Common myeloid progenitor, CD34-positive (primary cell): ENCODE measurements at regions not wholly inside any gene's neighbourhood (a gene's known extent, or its start where the extent isn't known, plus 50 kb on each side); places are given as distances from the start of the nearest gene placed in this dataset.

Experiments
- CTCF ChIA-PET: fragments of 350-600 bp; sonication (Branson Sonifier 250); formaldehyde crosslinking; loops from one replicate; lab custom pipeline; 2021; ENCODE audit warnings: antibody characterized with exemption; lab: Charles Lee
- POLR2A ChIA-PET: fragments of 350-600 bp; sonication (Branson Sonifier 250); formaldehyde crosslinking; loops from one replicate; lab custom pipeline; 2021; ENCODE audit warnings: antibody characterized with exemption; lab: Charles Lee
- DNase-seq, 3 donors: peaks; one replicate each; pipeline versions ENCODE4 v3.0.0 to v3.0.0-alpha.2; 2013
- H3K27ac ChIP-seq, 2 experiments: 1 replicate in 1 of 2; 2 replicates in 1 of 2; pipeline ENCODE4 v1.7.0; 2013; ENCODE audit warnings: inconsistent platforms in 2 of 2, low read length in 2 of 2, mild to moderate bottlenecking in 2 of 2, low read depth in 1 of 2, moderate library complexity in 1 of 2; ENCODE audit not compliant: severe bottlenecking in 2 of 2, insufficient read depth in 1 of 2, poor library complexity in 1 of 2
- H3K27me3 ChIP-seq, 5 experiments: replicated peaks in 2 of 5; 1 replicate in 3 of 5; 2 replicates in 2 of 5; pipeline versions ENCODE4 v1.6.1 to v1.7.0; 2013; ENCODE audit warnings: low read length in 4 of 5, mild to moderate bottlenecking in 2 of 5, moderate library complexity in 2 of 5, inconsistent platforms in 1 of 5; ENCODE audit not compliant: insufficient read depth in 5 of 5, control insufficient read depth in 4 of 5
- H3K36me3 ChIP-seq, 4 experiments: 1 replicate in 2 of 4; 2 replicates in 2 of 4; pipeline versions ENCODE4 v1.6.1 to v1.7.0; 2013; ENCODE audit warnings: low read length in 3 of 4, control low read depth in 1 of 4, mild to moderate bottlenecking in 1 of 4; ENCODE audit not compliant: control insufficient read depth in 4 of 4, insufficient read depth in 4 of 4
- H3K4me1 ChIP-seq, 4 experiments: 1 replicate in 3 of 4; 2 replicates in 1 of 4; pipeline versions ENCODE4 v1.6.1 to v1.7.1; 2013; ENCODE audit warnings: low read length in 3 of 4, mild to moderate bottlenecking in 3 of 4, control low read depth in 1 of 4, inconsistent platforms in 1 of 4, moderate library complexity in 1 of 4; ENCODE audit not compliant: control insufficient read depth in 4 of 4, insufficient read depth in 4 of 4; ENCODE audit errors: control extremely low read depth in 1 of 4
- H3K4me3 ChIP-seq, 7 experiments: 1 replicate in 4 of 7; 2 replicates in 3 of 7; pipeline versions ENCODE4 v1.5.1 to v1.7.0; 2013; ENCODE audit warnings: mild to moderate bottlenecking in 7 of 7, low read length in 6 of 7, moderate library complexity in 6 of 7, inconsistent platforms in 2 of 7, low read depth in 2 of 7, control low read depth in 1 of 7; ENCODE audit not compliant: insufficient read depth in 4 of 7, control insufficient read depth in 1 of 7; ENCODE audit errors: extremely low read depth in 1 of 7
- H3K9me3 ChIP-seq, 5 experiments: 1 replicate in 4 of 5; 2 replicates in 1 of 5; pipeline versions ENCODE4 v1.6.1 to v1.7.1; 2013; ENCODE audit warnings: low read length in 4 of 5, mild to moderate bottlenecking in 2 of 5, inconsistent platforms in 1 of 5, low read depth in 1 of 5, moderate library complexity in 1 of 5; ENCODE audit not compliant: control insufficient read depth in 4 of 5, insufficient read depth in 2 of 5; ENCODE audit errors: control extremely low read depth in 1 of 5
- WGBS: methylation state at CpG from one replicate; pipeline ENCODE4 v1.1.5; 2013; ENCODE audit not compliant: insufficient coverage; 5-methylcytosine and 5-hydroxymethylcytosine counted together

DNA sequence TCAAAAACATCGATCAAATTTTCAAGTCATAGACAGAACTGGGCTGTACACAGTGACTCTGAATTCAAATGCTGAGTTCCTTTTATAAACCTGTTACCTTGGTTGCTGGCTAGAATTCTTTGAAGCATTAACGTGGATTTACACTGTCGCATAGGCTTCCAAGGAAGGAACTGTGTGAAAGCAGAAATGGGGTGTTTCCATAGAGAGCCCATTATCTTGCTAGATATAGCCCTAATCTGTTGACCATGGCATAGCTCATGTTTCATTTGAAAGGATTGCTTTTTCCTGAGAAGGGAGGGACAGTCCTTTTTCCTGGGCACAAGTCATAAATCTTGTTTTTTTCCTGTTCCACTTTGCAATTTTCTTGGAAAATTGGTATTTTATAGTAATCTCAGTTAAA is 73.8 kb upstream of the NEUROD1 start:
- Histone ChIP-seq H3K36me3 (no peaks in the 10 kb centered on the region), H3K27me3 (no peaks in the 10 kb centered on the region), H3K27ac (no peak overlapping the region), H3K4me3 (no peak overlapping the region), H3K9me3 (no peaks in the 10 kb centered on the region), H3K4me1 (peaks cover 0 to 2% (median 0%) of the 10 kb centered on the region in 4 experiments)
- ChIA-PET CTCF (interaction anchor here (0.8 to 1.5 kb wide), 6 partner anchors 11 to 149 kb away, joined by 3 to 5 read pairs (median 4); no protein-coding TSS in a partner anchor), POLR2A (no interaction called here)
- WGBS = 100% methylated on average over 3 of the region's 3 CpGs
- no peak for DNase-seq

DNA sequence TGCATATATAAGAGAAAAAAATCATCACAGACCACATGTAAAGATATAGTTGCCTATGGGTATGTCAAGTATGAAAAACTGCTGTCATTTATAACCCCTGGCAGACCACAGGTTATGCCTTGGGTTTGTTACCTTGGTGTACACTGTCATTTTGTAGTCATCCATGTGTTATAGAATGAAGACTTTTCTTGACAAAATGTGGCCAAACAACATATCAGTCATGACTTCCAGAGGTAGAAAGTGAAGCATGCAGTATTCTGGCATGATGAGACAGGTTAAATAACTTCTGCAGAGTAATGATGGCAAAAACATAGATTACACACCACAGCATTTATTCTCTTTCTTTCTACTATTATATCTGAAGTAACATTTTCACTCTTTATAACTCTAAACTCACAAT is 74.9 kb upstream of the NEUROD1 start:
- POLR2A ChIA-PET = no interaction called here

DNA sequence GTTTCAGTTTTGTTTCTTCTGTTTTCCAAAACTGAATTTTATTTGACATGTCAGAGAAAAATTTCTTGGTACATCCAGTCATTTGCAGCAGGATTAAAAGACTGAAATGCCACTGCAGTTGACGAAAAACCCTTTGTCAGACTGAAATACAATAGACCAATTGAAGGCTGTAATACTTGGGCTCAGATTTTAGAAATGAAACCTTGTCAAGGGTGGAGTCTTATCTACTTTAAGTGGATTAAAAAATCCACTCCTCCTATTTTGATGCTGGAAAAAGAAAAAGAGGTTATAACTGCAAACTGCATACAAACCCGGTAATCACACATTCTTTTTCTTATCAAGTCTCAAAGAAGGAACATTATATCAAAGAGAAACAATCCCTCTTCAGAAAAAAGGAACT is 80.2 kb upstream of the NEUROD1 start:
- POLR2A ChIA-PET = no interaction called here
- no peak overlapping the region for H3K4me3 ChIP-seq
- no peaks in the 10 kb centered on the region for H3K36me3 ChIP-seq
- H3K4me1 ChIP-seq = peaks cover 3 to 18% (median 9%) of the 10 kb centered on the region in 4 experiments
- WGBS = no CpG with 5 or more reads among the region's 2 CpGs
- no peak overlapping the region for H3K27ac ChIP-seq
- CTCF ChIA-PET = no interaction called here
- no peaks in the 10 kb centered on the region for H3K27me3 ChIP-seq
- peak in 1 of 3 donors; percentile 21 for DNase-seq
- H3K9me3 ChIP-seq = no peaks in the 10 kb centered on the region

More for the DNA sequence above, 74.9 kb upstream of the NEUROD1 start:
- CTCF ChIA-PET = interaction anchor here (0.9 to 1.1 kb wide), 3 partner anchors 12 to 150 kb away, joined by 3 to 4 read pairs (median 3); no protein-coding TSS in a partner anchor
- peaks cover 0 to 2% (median 0%) of the 10 kb centered on the region in 4 experiments for H3K4me1 ChIP-seq
- H3K27ac ChIP-seq = no peak overlapping the region
- no peak overlapping the region for H3K4me3 ChIP-seq
- H3K36me3 ChIP-seq = no peaks in the 10 kb centered on the region
- no peaks in the 10 kb centered on the region for H3K27me3 ChIP-seq
- H3K9me3 ChIP-seq = no peaks in the 10 kb centered on the region
- DNase-seq = no peak

DNA sequence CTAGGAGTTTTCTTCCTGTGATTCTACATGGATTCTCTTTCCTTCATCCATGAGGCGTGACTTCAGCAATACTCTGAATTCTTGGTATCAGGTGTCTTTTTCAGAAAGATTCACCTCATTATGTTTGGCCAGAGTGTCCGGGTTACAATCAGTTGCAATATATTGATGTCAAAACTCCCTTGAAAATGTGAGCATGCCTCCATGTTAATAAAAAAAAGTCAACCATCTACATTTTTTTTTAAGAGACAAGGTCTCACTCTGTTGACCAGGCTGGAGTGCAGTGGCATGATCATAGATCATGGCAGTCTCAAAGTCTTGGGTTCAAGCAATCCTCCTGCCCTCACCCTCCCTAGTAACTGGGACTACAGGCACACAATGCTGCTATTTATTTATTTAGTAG is 80.9 kb upstream of the NEUROD1 start:
- H3K4me1 ChIP-seq = peaks cover 3 to 18% (median 9%) of the 10 kb centered on the region in 4 experiments
- 100% methylated on average over 1 of the region's 2 CpGs for WGBS
- H3K27me3 ChIP-seq = no peaks in the 10 kb centered on the region
- no peak overlapping the region for H3K27ac ChIP-seq
- H3K36me3 ChIP-seq = no peaks in the 10 kb centered on the region
- no peak for DNase-seq
- H3K9me3 ChIP-seq = no peaks in the 10 kb centered on the region
- ChIA-PET CTCF (no interaction called here), POLR2A (no interaction called here)
- H3K4me3 ChIP-seq = no peak overlapping the region

DNA sequence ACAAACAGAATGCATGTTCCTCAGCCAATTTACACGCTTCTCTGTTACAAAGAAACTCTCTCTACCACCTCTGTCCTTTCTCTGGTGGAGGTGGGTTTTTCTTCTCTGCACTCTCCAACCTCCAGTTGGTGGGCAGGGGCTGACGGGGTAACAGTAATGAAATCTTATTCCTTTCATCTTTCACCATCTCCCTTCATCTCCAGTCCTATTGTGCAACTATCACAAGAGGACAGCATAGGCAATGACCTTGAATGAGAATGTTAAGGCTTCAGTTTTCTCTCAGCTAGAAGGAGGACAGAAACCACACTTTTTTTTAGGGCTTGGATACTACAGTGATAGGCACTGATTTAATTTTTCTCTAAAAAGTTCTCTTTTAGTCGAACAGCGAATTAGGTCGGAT is 81.7 kb upstream of the NEUROD1 start:
- peaks cover 3 to 18% (median 9%) of the 10 kb centered on the region in 4 experiments for H3K4me1 ChIP-seq
- ChIA-PET POLR2A (no interaction called here), CTCF (no interaction called here)

DNA sequence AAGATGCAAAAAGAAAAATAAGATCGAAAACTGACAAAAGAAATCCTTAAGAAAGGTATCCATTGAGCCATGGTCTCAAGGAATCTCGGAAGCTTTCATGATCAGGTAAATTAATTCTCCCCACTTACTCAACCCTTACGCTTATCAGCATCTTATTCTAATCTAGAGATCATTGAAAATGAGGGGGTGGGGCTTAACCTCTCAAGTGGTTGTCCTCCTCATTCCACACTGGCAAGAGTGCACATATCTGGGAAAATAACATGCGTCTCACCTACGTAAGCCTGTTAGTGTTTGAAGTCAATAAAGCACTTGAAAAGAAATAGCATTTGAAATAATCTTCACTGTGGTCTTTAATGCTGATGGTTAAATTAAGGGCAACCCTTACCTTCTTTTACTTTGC is 82.5 kb upstream of the NEUROD1 start:
- Histone ChIP-seq H3K36me3 (no peaks in the 10 kb centered on the region), H3K27ac (no peak overlapping the region), H3K4me1 (peaks cover 3 to 18% (median 9%) of the 10 kb centered on the region in 4 experiments), H3K9me3 (no peaks in the 10 kb centered on the region), H3K4me3 (no peak overlapping the region), H3K27me3 (no peaks in the 10 kb centered on the region)
- CTCF ChIA-PET = interaction anchor here (2.5 kb wide), 1 partner anchor 20 kb away, joined by 5 read pairs; no protein-coding TSS in a partner anchor
- POLR2A ChIA-PET = no interaction called here
- DNase-seq = no peak
- WGBS = 100% methylated on average over 1 of the region's 5 CpGs

More for the DNA sequence above, 81.7 kb upstream of the NEUROD1 start:
- no peak overlapping the region for H3K4me3 ChIP-seq
- no peak for DNase-seq
- H3K36me3 ChIP-seq = no peaks in the 10 kb centered on the region
- no peak overlapping the region for H3K27ac ChIP-seq
- H3K9me3 ChIP-seq = no peaks in the 10 kb centered on the region
- no CpG with 5 or more reads among the region's 5 CpGs for WGBS
- no peaks in the 10 kb centered on the region for H3K27me3 ChIP-seq

DNA sequence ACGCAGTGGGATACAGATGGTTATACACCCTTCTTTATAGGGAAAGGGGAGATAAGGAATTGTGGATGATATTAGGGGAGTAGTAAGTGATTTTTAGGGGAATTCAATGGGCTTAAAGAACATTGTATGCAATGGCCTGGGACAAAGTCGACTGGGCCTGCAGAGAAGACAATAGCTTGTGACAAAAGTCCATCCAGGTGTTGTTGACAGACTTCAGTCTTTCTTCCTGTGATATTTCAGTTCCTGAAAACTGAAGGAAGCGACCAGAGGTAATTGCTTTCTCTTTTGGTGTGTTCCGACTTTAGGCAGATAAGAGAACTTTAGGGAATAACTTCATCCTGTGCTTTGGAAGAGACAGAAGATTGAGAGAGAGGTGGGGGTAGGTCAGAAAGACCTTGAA is 83.1 kb upstream of the NEUROD1 start:
- Histone ChIP-seq H3K27ac (no peak overlapping the region), H3K9me3 (no peaks in the 10 kb centered on the region), H3K4me3 (no peak overlapping the region), H3K4me1 (peaks cover 3 to 18% (median 9%) of the 10 kb centered on the region in 4 experiments), H3K36me3 (no peaks in the 10 kb centered on the region), H3K27me3 (no peaks in the 10 kb centered on the region)
- CTCF ChIA-PET = interaction anchor here (0.7 to 2.9 kb wide), 4 partner anchors 13 to 140 kb away, joined by 3 to 14 read pairs (median 4); no protein-coding TSS in a partner anchor
- POLR2A ChIA-PET = interaction anchor here (1.2 kb wide), 1 partner anchor 24 kb away, joined by 3 read pairs; no protein-coding TSS in a partner anchor
- 83% methylated on average over 3 of the region's 4 CpGs for WGBS
- DNase-seq = peak in 1 of 3 donors; percentile 32
